Loucy (cell line): ENCODE measurements at regions not wholly inside any gene's neighbourhood (a gene's known extent, or its start where the extent isn't known, plus 50 kb on each side); places are given as distances from the start of the nearest gene placed in this dataset.

ENCODE experiments used
- CTCF ChIP-seq: fragments of 200-600 bp; sonication (generic); conservative IDR thresholded peaks from 2 replicates; pipeline ENCODE4 v1.5.1; 2014; ENCODE audit warnings: mild to moderate bottlenecking, antibody characterized with exemption, low read length
- EZH2phosphoT487 ChIP-seq: fragments of 200-600 bp; IDR thresholded peaks from 2 replicates; pipeline ENCODE4 v1.6.1; 2018; ENCODE audit warnings: antibody characterized with exemption, mild to moderate bottlenecking, moderate library complexity, borderline replicate concordance

DNA sequence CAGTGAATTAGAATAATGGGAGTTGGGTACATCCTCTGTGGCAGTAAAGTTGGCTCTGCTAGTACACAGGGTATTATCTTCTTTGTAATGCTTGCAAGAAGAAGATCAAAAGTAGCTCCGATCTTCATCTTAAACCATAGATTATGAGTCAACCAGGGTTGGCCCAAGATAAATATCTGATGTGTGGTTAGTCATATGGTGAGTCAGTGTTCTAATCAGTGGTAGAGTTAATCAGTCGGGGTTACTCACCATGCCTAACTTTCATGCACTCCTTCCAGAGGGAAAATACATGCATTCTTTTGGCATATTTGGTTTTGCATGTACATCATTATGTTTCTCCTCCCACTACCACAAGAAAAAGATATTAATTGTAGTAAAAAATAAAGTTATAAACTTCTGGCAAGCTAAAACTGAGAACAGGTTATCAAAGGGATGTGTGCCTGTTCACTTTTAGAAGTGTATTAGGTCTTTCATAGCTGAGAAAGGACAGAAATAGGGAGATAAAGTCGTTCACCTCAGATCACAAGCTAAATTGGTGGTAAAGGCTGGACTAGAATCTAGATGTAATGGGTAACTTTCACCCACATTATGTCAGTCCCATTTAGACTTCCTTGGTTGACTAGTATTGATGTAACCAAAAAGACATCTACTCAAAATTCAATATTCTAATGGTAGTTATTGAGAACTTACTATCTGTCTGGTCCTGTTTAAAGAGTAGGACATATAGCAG is 684.4 kb downstream of the IRS1 start:
- TF ChIP-seq CTCF, result no peak
- TF ChIP-seq EZH2phosphoT487, result no peak
